GM19240 (cell line): ENCODE measurements at regions not wholly inside any gene's neighbourhood (a gene's known extent, or its start where the extent isn't known, plus 50 kb on each side); places are given as distances from the start of the nearest gene placed in this dataset.

Experiments used
- DNase-seq: peaks from one replicate; pipeline ENCODE4 v3.0.0; 2011; ENCODE audit warnings: low spot score; ENCODE audit not compliant: insufficient read length

DNA sequence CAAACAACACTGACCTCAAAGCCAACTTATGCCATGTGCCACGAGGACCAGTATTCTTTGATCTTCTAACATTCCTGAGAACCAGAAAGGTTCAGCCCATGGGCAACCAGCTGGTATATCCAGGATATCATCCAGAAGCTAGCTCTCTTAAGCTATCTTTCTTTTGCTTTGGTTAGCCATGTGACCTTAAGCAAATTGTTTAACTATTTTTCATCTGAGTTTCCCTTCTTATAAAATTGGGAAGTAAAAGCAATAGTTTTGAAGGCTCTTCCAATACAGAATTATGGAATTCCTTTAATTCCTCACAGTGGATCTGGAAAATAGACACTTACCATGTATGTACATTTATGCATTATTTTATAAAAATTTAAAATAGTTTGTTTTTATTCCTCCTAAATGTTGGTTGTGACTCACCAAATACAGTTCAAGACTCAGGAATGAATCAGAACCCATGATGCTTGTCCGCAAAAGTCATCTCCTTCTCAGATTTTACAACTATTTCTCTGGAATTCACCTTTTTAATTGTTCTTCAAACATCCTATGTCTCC lies 435.7 kb downstream of the ZEB2 start:
- no peak for DNase-seq

DNA sequence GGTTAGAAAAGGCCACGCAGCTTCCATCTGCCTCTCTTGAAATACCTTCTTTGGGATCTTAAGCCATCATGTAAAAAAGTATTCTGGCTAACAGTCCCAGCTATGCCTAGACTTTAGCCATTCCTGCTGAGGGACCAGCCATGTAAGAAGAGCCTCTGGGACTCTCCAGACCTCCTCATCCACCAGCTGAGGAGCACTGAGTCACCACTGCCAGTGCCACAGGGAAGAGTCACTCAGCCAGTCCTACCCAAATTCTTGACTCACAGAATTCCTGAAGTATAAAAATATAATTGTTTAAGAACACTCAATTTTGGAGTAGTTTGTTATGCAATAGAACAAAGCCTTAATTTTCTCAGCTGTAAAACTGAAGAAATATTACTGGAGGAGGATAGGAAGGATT lies 436.7 kb downstream of the ZEB2 start:
- DNase-seq = no peak

DNA sequence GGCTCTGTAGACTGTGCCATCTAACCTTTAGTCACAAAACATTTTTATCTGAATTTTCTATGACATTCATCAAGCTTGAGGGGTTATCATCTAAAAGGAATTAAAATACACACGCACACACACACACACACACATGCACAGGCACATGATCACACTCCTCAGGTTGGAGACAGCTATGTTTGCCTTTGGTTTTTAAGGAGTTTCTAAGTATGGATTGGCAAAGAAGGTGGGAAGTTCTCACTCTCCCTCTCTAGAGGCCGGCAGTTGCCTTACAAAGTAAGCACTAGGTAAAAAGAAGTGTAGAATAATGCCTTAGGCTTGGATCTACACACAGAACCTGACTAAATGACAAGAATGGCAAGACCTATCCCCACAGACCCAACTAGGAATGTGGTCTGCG lies 437.1 kb downstream of the ZEB2 start:
- no peak for DNase-seq

DNA sequence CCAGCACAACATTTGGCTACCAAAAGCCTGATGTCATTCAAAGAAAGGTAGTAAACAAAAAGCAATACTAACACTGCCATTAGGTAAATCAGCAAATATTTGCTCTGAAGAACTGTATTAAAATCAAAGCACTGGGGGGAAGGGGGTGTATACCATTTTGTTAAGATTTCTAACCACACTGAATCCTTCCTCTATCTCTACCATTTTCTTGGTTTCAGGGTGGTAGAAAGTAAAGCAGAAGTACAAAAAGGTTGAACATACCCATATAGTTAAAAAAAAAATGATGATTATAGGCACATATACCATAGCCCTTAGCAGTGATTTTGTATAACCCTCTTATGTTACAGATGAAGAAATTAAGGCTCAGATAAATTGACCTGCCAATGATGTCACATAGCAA lies 437.6 kb downstream of the ZEB2 start:
- no peak for DNase-seq

DNA sequence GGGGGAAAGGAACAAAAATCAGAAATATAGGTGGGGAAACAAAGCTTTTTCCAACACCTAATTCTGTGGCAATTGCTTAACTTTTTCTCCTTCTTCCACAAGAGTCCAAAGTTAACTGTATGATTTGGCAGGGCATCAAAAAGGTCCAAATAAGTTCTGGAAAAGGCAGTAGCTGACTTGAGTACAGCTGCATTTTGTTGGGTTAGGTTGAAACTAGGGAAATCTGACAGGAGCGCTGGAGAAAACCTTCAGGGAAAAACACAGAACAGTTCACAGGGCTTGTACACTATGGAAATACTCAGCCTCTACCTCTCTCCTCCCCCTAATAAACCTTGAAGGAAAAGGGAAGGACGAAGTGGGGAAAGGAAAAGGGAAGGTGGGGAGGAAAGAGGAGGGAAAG lies 438.6 kb downstream of the ZEB2 start:
- DNase-seq = no peak

DNA sequence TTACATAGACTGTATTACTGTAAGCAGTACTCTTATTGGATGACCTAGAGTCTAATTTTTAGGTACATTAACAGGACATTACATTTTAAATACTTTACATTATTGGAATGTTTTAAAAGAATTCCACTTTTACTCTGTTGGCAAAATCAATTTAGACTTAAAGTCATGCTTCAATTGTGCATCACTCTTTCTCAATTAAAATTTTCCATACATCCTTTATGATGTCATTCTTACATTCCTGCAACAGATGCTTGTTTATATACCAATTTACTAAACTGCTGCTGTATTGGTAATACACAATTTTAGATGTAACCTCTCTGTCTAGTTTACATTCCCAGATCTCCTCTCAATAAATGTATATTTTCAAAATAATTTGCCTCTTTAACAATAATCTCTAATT lies 440.1 kb downstream of the ZEB2 start:
- no peak for DNase-seq

DNA sequence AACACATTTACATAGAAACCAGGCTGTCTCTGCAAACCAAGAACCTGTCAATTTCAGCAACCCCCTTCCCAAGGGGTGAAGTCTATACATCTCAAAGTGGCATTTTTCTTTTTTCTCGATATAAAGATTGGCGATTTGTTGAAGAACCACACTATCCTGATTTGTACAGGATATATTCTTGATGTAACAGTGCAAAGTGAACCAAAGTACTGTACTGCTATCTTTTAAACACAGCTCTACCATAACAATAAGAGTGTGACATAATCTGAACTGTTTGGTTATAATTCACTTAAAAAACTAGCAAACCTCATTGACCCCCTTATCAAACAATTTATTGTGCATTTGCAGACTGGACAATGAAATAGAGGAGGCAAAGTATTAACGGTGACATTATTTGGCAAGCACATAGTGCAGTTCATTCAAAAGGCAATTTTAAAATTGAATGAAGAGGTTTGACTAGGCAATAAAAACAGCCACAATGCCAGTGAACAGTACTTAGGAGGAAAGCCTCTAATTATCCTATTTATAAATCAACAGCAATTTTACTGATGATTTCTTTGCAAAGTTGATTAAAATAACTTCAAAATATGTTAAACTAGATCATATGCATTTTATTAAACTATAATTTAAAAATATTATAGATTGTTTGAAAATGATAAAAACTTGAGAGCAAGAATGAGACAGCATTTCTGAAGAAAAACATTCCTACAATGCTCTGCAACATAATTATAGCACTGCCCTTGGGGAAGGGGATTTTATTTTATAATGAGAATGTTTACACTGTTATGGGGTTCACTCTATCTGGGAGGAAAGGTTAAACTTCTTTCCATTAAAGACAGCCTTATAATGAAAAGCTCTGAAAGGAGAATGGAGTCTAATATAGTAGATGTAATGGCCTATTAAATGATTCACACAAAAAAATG lies 440.9 kb downstream of the ZEB2 start:
- DNase-seq = no peak

DNA sequence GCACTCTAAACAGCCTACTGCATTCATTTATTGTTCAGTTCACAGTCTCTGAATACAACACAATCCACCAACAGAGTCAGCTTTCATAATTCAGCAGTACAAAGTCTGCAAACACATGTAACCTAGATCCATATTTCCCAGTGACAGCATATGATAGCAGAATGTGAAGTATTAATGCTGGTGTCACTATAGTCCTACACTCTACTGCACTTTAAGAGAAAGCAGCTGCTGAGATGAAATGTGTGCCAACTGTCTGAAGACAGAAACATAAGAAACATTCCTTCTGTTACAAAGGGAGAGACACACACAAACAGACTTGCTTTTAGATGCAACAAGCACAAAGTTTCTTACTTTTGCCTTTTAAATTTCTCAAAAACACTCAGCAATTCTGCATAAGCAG lies 441.8 kb downstream of the ZEB2 start:
- no peak for DNase-seq

DNA sequence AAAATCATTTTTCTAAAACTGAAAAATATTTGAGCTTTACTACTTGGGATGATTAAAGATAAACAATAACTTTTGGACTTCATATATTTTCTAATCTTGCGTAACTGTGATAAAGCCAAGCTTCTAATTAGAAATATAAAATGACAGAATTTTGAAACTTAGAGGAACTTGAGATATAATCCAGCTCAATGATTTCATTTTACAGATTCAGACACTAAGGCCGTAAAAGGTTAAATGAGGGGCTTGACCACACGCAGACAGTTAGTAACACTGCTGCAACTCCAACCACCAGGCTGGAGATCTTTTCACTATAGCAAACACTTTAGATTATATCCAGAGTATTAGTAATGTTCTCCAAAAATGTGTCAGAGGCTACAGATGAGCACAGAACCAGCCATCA lies 445.5 kb downstream of the ZEB2 start:
- no peak for DNase-seq

DNA sequence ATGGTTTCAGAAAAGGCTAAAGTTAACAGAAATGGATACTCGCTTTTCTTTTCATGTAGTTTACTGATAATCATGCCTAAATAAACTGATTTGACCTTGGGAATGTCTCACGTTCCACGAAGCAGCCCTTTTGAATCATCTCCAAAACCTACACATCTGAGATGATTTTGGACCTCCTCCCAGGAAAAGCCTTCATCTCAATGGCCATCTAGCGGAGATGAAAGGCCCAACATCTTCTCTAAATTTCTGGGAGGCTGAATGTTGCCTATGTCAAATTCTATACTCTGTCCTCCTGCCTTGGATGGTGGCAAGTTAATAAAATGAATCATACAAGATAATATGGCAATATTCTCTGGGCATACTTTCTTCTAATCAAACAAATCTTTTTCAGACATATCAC lies 448.5 kb downstream of the ZEB2 start:
- no peak for DNase-seq

DNA sequence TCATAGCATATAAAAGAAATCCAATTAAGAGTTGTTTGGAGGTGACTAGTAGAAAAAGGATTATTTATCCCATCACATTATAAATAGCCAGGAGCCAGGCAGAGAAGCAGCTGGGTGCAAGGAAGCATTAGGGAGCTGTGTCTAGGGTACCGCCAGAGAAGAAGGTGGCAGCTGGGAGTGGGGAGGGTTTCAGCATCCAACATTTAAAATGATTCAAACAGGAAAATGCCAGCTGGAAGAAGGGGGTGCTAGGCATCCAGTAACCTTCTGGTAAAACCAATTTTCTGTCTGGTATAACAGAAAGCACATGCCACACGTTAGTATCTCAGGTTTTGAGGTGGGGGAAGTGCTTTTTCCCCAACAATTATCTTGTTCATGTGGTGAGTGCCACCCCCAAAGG lies 452.4 kb downstream of the ZEB2 start:
- no peak for DNase-seq

DNA sequence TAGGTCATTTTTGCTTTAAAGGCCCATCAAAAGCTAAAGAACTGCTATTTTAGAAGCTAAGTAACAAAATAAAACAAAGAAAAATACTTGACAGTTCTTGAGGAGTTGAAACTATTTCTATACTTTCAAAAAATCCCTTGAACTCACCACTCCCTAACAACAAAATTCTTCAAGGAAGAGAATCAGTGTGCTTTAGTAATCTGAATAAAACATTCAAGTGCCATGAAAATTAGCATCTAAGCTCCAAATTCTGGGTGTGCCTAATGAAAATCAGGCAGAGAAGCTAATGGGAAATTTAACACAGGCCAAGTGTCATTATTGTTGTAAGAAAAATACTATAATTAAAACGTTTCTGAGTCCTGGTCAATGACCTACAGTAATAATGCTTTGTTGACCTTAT lies 456.3 kb downstream of the ZEB2 start:
- no peak for DNase-seq

DNA sequence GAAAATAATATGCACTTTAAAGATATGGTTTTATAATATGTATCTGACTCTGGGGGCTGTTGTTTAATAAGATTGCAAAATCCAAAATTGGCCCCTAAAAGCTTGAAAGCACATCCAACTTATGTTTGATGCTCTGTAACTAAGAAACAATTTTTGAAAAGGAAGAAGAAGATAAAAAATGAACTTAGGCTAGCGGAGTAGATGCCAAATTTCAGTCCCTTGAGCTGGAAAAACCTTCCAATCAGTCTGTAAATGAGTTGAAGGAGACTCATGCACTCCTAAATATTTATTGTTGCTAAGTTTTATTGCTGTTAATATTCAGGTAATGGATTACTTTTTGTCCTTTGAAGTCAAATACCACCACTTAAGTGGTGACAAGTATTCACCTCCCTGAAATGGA lies 465.0 kb downstream of the ZEB2 start:
- DNase-seq = no peak

DNA sequence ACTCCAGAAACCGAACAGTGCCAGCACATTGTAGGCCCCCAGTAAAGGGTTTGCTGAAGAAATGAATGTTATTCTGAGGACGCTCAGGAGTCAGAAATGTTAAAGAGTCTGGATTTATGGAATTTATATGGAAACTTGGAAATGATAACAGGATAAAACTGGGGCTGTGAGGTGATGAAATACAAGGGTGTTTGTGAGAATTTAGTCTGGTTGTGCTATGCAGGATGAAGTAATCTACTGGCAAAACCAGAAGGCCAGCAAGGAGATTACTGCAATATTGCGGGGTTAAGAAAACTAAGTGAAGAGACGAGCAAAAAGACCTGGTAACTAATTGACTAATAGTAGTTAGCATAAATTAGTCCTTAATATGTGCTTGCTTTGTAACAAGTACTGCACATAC lies 467.8 kb downstream of the ZEB2 start:
- no peak for DNase-seq

DNA sequence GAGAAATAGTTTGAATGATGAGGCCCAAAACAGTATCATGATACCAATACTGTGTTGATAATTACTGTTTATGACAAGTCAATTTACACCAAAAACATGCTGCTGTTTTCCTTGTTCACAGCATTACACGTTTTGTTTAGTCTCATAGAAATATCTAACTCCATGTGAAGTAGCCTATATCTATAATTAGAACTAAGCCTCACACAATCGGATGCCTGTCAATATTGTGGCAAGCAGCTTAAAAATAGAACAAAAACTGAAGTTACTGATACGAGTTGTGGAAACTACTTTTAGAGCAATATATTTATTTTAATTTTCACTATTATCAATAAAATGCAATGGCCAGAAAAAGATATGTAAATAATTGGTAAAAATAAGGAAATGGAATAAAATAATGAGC lies 470.8 kb downstream of the ZEB2 start:
- no peak for DNase-seq

DNA sequence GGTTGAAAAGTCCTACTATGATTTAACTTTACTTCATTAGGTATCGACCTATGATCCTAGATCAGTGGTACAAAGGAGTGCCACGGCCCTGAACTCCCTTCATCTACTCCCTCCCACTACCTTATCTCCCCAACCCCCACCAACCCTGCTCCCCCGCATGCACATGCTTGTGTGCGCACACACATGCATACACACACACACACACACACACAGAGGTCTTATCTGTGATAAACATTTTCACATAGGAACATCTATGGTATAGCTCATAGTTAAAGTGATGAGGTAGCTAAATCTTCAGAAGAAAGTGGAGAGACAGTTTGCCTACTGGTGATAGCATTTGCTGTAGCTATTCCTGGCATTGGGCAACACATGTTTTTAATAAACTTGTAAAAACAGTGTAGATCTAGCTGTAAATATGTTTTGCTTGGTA lies 471.3 kb downstream of the ZEB2 start:
- DNase-seq = no peak

DNA sequence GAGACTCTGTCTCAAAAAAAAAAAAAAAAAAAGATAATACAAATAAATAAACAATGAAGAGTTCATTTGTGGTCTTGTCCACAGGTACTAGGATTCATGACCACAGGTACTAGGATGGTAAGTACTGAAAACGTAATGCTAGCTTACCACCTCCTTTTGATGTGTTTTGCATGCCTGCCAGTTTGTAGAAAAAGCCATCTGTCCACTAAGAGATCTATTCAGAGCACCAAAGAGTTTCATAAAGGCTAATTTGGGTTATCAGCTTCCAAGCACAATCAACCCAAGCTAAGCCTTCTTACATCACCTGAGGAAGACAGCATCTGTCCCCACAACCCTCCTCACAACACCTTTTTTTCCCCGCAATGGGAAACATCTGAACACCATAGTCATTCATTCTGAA lies 477.2 kb downstream of the ZEB2 start:
- no peak for DNase-seq

DNA sequence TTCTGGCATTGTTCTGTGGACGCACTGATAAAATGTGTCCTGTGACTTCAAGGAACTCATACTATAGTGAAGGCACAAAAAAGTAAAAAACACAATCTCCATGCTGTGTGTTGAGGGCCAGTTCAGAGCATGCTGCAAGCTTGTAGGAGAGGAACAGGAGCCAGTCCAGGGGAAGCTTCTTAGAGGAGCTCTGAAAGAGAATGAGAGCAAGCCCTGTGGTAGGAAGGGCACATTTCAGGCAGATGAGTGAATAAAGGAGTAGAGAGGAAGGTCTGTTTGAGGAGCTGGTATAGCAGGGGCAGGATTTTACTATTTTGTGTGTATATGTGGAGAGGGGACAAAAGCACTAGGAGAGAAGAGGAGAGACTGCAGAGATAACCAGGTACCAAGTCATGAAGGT lies 478.3 kb downstream of the ZEB2 start:
- no peak for DNase-seq

DNA sequence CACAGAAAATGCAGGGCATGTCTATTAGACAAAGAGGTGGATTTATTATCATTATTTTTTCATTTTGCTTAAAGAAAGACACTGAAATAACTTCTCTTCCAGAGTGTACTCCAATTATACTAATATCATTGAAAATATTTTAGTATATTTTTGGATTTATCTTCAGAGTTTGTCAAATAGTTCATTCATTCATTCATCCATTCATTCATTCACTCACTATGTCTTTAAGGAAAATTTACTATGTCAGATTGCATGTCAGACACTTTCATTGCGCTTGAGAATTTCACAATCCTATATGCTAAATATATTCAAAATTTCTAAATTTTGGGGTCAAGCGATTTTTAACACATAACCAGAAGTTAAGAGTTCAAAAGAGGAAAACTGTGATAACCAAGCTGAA lies 479.1 kb downstream of the ZEB2 start:
- DNase-seq = no peak

DNA sequence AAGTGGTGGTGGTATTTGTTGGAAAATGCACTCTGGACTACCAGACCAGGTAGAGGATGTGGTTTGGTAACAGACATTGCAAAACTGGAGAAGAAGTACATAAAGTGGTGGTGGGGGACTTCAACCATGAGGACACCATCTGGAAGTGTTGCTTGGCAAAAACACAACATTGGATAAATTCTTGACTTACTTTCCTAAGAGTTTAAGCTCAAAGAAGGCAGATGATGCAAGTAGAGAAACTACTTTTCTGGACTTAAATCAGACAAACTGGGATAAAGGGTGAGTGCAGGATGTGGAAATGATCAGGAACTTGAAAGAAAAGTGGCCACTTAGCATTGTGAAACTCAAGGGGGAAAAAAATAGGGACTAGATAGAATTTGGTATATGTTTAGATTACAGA lies 487.4 kb downstream of the ZEB2 start:
- DNase-seq = no peak

DNA sequence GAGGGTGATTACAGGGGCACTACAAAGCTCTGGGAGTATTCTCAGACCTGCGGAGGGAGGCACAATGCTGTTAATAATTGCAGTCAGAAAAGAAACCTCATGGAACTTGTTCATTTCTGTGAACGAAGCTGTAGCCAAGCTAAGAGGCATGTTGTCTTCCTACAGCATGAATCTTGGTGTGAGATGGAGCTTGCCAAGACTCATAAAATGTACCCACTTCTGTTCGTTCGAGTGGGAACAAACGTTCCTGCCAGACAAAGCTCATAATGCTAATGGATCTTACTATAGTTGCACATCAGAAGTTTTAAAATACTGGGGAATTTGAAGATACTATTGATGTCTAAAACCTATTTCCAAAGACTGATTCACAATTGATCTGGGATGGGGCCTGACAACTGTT lies 489.1 kb downstream of the ZEB2 start:
- no peak for DNase-seq

DNA sequence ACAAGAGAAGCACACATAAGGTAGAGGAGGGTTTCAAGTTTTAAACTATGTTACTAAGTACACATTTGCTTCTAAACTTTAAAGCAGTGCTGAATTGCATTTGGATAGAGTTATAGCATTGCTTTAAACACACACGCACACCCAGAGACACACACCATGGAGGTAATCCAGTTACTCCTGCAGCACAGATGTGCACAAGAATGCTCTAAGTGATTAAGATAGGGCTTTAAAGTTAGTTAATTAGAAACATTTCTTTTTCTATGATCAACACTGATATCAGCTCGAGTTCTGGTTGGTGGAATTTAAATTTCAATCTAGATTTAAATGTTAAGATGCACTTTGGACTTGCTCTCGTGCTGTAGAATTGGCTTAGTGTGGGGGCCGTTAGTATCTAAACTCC lies 492.3 kb downstream of the ZEB2 start:
- DNase-seq = no peak

DNA sequence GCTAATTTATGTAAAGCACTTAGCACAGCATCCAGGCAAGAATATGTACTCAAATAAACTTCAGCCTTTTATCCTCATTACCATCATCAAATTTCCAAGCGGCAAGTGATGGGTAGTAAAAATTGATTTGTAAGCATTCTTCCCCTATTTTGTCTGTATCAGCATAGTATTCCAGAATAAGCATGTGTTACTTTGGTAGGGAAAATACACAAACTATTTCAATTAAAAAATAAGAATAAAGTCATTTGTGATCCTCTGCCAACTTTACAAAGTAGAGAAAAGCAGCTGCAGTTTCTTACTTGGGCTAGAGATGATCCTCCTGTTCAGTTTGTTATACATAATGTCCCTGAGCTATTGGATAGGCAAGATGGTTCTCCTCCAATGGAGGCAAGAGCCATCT lies 493.2 kb downstream of the ZEB2 start:
- DNase-seq = no peak
